Omental fat pad (tissue), 3 donors: ENCODE measurements at regions not wholly inside any gene's neighbourhood (a gene's known extent, or its start where the extent isn't known, plus 50 kb on each side); places are given as distances from the start of the nearest gene placed in this dataset.
"Not testable (repeated sequence)": the region's sequence is repeated elsewhere in the genome, so short reads cannot be mapped to it uniquely, and the experiment has no call there.

Experiments
- ATAC-seq: fragments of 150-250 bp; one replicate; pipeline ENCODE4 v1.9.1; 2016; ENCODE audit warnings: mild to moderate bottlenecking, moderate library complexity; ENCODE audit not compliant: low FRiP score
- DNase-seq: peaks from one replicate; pipeline ENCODE4 v3.0.0-alpha.2; 2019; ENCODE audit warnings: low spot score
- CTCF ChIP-seq, 3 donors: fragments of 450-650 bp; IDR thresholded peaks; one replicate each; pipeline ENCODE4 v1.5.1; 2016 to 2017; ENCODE audit warnings: antibody characterized with exemption in 3 of 3, mild to moderate bottlenecking in 3 of 3, moderate library complexity in 2 of 3

DNA sequence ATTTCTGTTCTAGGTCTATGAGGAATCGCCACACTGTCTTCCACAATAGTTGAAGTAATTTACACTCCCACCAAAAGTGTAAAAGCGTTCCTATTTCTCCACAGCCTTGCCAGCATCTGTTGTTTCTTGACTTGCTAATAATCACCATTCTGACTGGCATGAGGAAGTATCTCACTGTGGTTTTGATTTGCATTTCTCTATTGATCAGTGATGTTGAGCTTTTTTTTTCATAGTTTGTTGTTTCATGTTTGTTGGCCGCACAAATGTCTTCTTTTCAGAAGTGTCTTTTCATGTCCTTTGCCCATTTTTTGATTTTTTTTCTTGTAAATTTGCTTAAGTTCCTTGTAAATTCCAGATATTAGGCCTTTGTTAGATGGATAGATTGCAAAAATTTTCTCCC is 867.1 kb downstream of the DTWD2 start:
- TF ChIP-seq CTCF (IDR thresholded peaks at IDR 0.05): no peak
- DNase-seq (no peak), ATAC-seq (no peak)

DNA sequence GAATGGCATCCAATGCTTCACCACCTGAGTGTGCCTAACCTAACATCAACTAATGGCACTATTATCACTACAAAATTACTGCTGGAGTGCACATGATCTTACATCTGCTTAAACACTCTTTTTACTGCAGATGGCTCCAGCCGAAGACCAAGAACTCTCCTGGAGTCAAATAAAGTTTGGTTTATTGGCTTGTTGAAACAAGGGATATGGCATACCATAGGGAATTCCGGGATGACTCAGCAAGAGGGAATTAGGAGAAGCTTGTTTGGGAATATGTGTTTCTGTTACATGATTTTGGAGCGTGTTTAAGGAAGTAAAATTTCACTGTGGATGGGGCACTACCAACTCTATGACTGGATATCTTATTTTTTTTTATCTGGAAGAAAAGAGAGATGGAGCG is 872.6 kb downstream of the DTWD2 start:
- no peak for DNase-seq
- TF ChIP-seq CTCF (IDR thresholded peaks at IDR 0.05): no peak

DNA sequence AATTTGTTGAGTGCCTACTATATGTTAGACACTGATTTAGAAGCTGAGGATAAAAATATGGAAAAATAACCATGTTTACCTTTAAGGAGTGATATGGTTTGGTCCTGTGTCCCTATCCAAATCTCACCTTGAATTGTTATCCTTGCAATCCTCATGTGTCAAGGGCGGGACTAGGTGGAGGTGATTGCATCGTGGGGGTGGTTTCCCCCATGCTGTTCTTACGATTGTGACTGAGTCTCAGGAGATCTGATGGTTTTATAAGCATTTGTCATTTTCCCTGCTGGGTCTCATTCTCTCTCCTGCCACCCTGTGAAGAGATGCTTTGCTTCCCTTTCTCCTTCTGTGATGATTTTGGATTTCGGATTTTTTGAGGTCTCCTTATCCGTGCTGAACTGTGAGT is 876.4 kb downstream of the DTWD2 start:
- TF ChIP-seq CTCF (IDR thresholded peaks at IDR 0.05): no peak
- no peak for ATAC-seq
- no peak for DNase-seq

More for the DNA sequence above, 872.6 kb downstream of the DTWD2 start:
- ATAC-seq: no peak

- not testable (repeated sequence) for DNase-seq, ATAC-seq
These were observed 881.1 kb downstream of the DTWD2 start for GRCh38 chr5:118107246-118107645.

DNA sequence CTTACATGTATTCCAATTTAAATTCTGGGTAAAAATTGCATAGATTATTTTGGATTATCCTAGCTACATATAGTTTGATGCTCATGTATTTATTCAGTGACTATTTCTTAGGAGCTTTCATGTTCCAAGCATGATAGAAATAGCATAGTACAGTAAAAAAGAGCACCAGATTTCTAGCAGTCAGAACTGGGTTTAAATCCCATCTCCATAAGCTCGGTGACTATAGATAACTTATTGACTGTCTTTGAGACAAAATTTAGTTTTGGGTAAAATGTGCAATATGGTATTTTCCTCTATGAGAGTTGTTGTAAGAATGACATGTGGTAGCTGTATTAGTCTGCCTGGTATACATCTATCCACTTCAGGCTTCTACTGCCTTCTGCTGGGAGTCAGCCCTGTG is 889.6 kb downstream of the DTWD2 start:
- ATAC-seq: no peak
- no peak for TF ChIP-seq CTCF (IDR thresholded peaks at IDR 0.05)

GRCh38 chr5:118095115-118095514 is 893.2 kb downstream of the DTWD2 start:
- no peak for TF ChIP-seq CTCF (IDR thresholded peaks at IDR 0.05)
- DNase-seq (no peak), ATAC-seq (no peak)

More for the DNA sequence above, 889.6 kb downstream of the DTWD2 start:
- DNase-seq: no peak

- ATAC-seq (no peak), DNase-seq (no peak)
- TF ChIP-seq CTCF (IDR thresholded peaks at IDR 0.05): no peak
These were observed 899.9 kb downstream of the DTWD2 start for GRCh38 chr5:118088448-118088847.

- TF ChIP-seq CTCF (IDR thresholded peaks at IDR 0.05): no peak
- DNase-seq: no peak
- ATAC-seq: no peak
These were observed 911.9 kb downstream of the DTWD2 start for GRCh38 chr5:118076490-118076889.
